ENCODE measurements at regions not wholly inside any gene's neighbourhood (a gene's known extent, or its start where the extent isn't known, plus 50 kb on each side); places are given as distances from the start of the nearest gene placed in this dataset.

GRCh38 chr4:156710365-156711192 lies 261.0 kb downstream of the PDGFC start:
- no peak for TF ChIP-seq POLR2A (IDR thresholded peaks at IDR 0.05)
- TF ChIP-seq, protein P1, sequence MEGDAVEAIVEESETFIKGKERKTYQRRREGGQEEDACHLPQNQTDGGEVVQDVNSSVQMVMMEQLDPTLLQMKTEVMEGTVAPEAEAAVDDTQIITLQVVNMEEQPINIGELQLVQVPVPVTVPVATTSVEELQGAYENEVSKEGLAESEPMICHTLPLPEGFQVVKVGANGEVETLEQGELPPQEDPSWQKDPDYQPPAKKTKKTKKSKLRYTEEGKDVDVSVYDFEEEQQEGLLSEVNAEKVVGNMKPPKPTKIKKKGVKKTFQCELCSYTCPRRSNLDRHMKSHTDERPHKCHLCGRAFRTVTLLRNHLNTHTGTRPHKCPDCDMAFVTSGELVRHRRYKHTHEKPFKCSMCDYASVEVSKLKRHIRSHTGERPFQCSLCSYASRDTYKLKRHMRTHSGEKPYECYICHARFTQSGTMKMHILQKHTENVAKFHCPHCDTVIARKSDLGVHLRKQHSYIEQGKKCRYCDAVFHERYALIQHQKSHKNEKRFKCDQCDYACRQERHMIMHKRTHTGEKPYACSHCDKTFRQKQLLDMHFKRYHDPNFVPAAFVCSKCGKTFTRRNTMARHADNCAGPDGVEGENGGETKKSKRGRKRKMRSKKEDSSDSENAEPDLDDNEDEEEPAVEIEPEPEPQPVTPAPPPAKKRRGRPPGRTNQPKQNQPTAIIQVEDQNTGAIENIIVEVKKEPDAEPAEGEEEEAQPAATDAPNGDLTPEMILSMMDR (IDR thresholded peaks at IDR 0.05), result no peak
- no peak for DNase-seq (ENCODE audit: low spot score in 2 of 2)
- no peak overlapping the region for H3K4me3 ChIP-seq (ENCODE audit: low read depth, poor library complexity, severe bottlenecking)
- WGBS, 2 donors, result 77 to 80% methylated on average over 4 of the region's 4 CpGs
- intact Hi-C loops (cut with DNase I; ENCODE audit: low total_unique reads), result no loop called here

DNA sequence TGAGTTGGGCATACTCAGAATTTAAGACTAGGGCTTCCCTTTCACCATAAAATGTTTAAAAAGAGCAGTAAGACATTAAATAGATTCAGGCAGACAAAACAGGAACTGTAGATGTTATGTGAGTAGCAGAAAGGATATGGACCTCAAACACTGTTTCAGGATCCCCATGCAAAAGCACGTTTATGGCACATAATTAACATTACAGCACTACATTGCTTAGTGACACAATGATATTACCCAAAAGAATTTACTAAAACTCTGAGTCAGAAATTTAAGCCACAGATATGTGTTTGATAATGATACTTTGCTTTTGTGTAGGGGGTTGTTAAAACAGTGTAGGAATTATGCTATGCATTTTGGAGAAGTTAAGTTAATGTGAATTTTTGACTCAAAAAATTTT lies 266.3 kb downstream of the PDGFC start:
- TF ChIP-seq POLR2A (IDR thresholded peaks at IDR 0.05), result no peak
- TF ChIP-seq, protein P1 (IDR thresholded peaks at IDR 0.05), result no peak
- WGBS, 2 donors, result 19 to 29% methylated on average over 1 of the region's 1 CpG
- intact Hi-C loops (cut with DNase I; ENCODE audit: low total_unique reads), result no loop called here
- no peak for DNase-seq (ENCODE audit: low spot score in 2 of 2)
- H3K4me3 ChIP-seq (ENCODE audit: low read depth, poor library complexity, severe bottlenecking), result no peak overlapping the region

- TF ChIP-seq, protein P1 (IDR thresholded peaks at IDR 0.05), result no peak
- no peak for TF ChIP-seq POLR2A (IDR thresholded peaks at IDR 0.05)
- DNase-seq (ENCODE audit: low spot score in 2 of 2), result no peak
- intact Hi-C loops (cut with DNase I; ENCODE audit: low total_unique reads), result no loop called here
- 76 to 87% methylated on average over 7 of the region's 7 CpGs for WGBS, 2 donors
- no peak overlapping the region for H3K4me3 ChIP-seq (ENCODE audit: low read depth, poor library complexity, severe bottlenecking)
Observed at GRCh38 chr4:156695163-156695562, 276.4 kb downstream of the PDGFC start.

GRCh38 chr4:156694413-156694812 lies 277.2 kb downstream of the PDGFC start:
- no peak for DNase-seq (ENCODE audit: low spot score in 2 of 2)
- intact Hi-C loops (cut with DNase I; ENCODE audit: low total_unique reads), result no loop called here

DNA sequence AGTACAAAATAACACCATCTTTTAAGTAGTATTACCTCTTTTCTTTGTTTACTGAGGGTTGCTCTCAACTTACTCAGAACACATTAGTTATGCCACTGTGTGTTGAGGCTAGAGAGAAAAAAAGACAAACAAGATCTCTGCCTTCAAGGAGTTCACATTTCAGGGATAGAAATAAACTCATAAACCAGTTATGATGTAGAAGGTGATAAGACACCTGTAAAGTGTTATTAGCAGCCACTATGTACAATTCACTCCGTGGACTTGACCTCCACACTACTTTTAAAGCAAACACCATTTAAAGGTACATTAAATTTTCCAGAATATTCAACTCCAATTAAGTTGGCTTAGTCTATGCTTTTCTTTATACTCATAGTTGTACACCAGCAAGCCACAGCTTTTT lies 278.0 kb downstream of the PDGFC start:
- 34 to 62% methylated on average over 1 of the region's 1 CpG for WGBS, 2 donors

More at GRCh38 chr4:156694413-156694812, 277.2 kb downstream of the PDGFC start:
- WGBS, 2 donors, result 56 to 61% methylated on average over 3 of the region's 3 CpGs
- H3K4me3 ChIP-seq (ENCODE audit: low read depth, poor library complexity, severe bottlenecking), result no peak overlapping the region
- TF ChIP-seq POLR2A (IDR thresholded peaks at IDR 0.05), result no peak
- TF ChIP-seq, protein P1 (IDR thresholded peaks at IDR 0.05), result no peak

More for the DNA sequence above, 278.0 kb downstream of the PDGFC start:
- H3K4me3 ChIP-seq (ENCODE audit: low read depth, poor library complexity, severe bottlenecking), result no peak overlapping the region
- DNase-seq (ENCODE audit: low spot score in 2 of 2), result no peak
- intact Hi-C loops (cut with DNase I; ENCODE audit: low total_unique reads), result no loop called here
- TF ChIP-seq, protein P1 (IDR thresholded peaks at IDR 0.05), result no peak
- TF ChIP-seq POLR2A (IDR thresholded peaks at IDR 0.05), result no peak

Data from lower leg skin (tissue), 4 donors.